ENCODE measurements at regions not wholly inside any gene's neighbourhood (a gene's known extent, or its start where the extent isn't known, plus 50 kb on each side); places are given as distances from the start of the nearest gene placed in this dataset.

DNA sequence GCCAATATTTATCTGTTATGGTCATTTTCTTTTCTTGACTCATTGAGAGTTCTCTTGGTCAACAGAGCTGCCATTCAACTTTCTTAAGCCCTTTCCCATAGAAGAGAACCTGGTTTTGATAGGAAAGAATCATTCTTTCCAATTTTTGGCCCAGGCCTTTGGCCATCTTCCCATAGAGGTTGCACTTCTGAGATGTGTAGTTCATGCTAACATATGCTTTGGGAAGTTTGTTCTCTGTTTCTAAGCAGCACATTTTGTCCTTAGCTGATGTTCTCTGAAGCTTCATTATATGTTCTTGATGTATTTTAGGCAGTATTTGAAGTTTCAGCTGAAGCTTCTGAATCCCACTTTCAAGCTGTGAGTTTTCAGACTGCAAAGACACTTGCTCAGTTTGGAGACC, 161.1 kb downstream of the VEGFC start:
- CTCF ChIA-PET: no interaction called here

More for the DNA sequence above, 161.1 kb downstream of the VEGFC start:
- no peak overlapping the region for H3K4me3 ChIP-seq (ENCODE audit: low read depth, low read length)
- TF ChIP-seq, protein P1, sequence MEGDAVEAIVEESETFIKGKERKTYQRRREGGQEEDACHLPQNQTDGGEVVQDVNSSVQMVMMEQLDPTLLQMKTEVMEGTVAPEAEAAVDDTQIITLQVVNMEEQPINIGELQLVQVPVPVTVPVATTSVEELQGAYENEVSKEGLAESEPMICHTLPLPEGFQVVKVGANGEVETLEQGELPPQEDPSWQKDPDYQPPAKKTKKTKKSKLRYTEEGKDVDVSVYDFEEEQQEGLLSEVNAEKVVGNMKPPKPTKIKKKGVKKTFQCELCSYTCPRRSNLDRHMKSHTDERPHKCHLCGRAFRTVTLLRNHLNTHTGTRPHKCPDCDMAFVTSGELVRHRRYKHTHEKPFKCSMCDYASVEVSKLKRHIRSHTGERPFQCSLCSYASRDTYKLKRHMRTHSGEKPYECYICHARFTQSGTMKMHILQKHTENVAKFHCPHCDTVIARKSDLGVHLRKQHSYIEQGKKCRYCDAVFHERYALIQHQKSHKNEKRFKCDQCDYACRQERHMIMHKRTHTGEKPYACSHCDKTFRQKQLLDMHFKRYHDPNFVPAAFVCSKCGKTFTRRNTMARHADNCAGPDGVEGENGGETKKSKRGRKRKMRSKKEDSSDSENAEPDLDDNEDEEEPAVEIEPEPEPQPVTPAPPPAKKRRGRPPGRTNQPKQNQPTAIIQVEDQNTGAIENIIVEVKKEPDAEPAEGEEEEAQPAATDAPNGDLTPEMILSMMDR (IDR thresholded peaks at IDR 0.05; ENCODE audit: insufficient read depth, low read length, missing control alignments): no peak
- POLR2A ChIA-PET: no interaction called here
- no peak for DNase-seq (ENCODE audit: low read depth, low spot score)
